Lung (tissue), 11 donors: ENCODE measurements at regions not wholly inside any gene's neighbourhood (a gene's known extent, or its start where the extent isn't known, plus 50 kb on each side); places are given as distances from the start of the nearest gene placed in this dataset.
A peak's percentile ranks its signal among the peaks of the same experiment; 100 is the strongest.

Experiments used
- ATAC-seq: fragments of 200-7000 bp; cut with Tn5 transposase; one replicate; pipeline ENCODE4 v1.9.1; 2020; ENCODE audit warnings: moderate number of reproducible peaks; ENCODE audit not compliant: insufficient read depth, low FRiP score
- DNase-seq, 3 donors: peaks; one replicate each; pipeline ENCODE4 v3.0.0-alpha.2; 2013 to 2017
- H3K27ac ChIP-seq, 2 donors: one replicate each; pipeline ENCODE4 v1.5.1; 2013; ENCODE audit warnings: mild to moderate bottlenecking in 2 of 2, moderate library complexity in 2 of 2, control low read depth in 1 of 2, inconsistent platforms in 1 of 2, low read depth in 1 of 2, low read length in 1 of 2
- H3K27me3 ChIP-seq, 3 donors: one replicate each; pipeline ENCODE4 v1.5.1; 2013; ENCODE audit warnings: low read length in 2 of 3; ENCODE audit not compliant: control insufficient read depth in 3 of 3, insufficient read depth in 3 of 3
- H3K36me3 ChIP-seq, 4 donors: one replicate each; pipeline ENCODE4 v1.5.1; 2013; ENCODE audit warnings: low read length in 4 of 4, mild to moderate bottlenecking in 1 of 4, moderate library complexity in 1 of 4; ENCODE audit not compliant: control insufficient read depth in 4 of 4, insufficient read depth in 4 of 4
- H3K4me1 ChIP-seq, 5 donors: one replicate each; pipeline ENCODE4 v1.5.1; 2013; ENCODE audit warnings: low read length in 5 of 5, mild to moderate bottlenecking in 2 of 5, moderate library complexity in 1 of 5; ENCODE audit not compliant: control insufficient read depth in 5 of 5, insufficient read depth in 5 of 5
- H3K4me3 ChIP-seq: one replicate; pipeline ENCODE4 v1.5.1; 2013; ENCODE audit warnings: mild to moderate bottlenecking, control low read depth, moderate library complexity
- H3K9ac ChIP-seq, 2 donors: one replicate each; pipeline ENCODE4 v1.5.1; 2013; ENCODE audit warnings: low read length in 2 of 2, control low read depth in 1 of 2; ENCODE audit not compliant: insufficient read depth in 1 of 2
- H3K9me3 ChIP-seq, 4 donors: one replicate each; pipeline ENCODE4 v1.5.1; 2013; ENCODE audit warnings: low read length in 3 of 4, mild to moderate bottlenecking in 1 of 4, moderate library complexity in 1 of 4; ENCODE audit not compliant: control insufficient read depth in 4 of 4, insufficient read depth in 3 of 4
- WGBS, 2 donors: extraction: QIAGEN DNeasy Blood & Tissue Kit; methylation state at CpG; one replicate each; pipeline ENCODE4 v1.1.7; 2013; 5-methylcytosine and 5-hydroxymethylcytosine counted together
- TF ChIP-seq, protein P1 (sequence below): IDR thresholded peaks from 2 replicates; pipeline ENCODE4 v1.5.1; 2012; ENCODE audit warnings: mild to moderate bottlenecking; ENCODE audit errors: control extremely low read depth, extremely low read depth
- donor health status: control.
- donor health status: control.
- donor health status: Bipolar disorder and iron deficiency.
- donor health status: healthy.
- donor health status: DM: yes; HTN: yes; CAD: no.

GRCh38 chr7:91759205-91759863 lies 121.2 kb downstream of the MTERF1 start:
- H3K4me1 ChIP-seq, result peaks cover 0 to 4% (median 0%) of the 10 kb centered on the region in 5 donors
- H3K27me3 ChIP-seq, result no peaks in the 10 kb centered on the region
- no peak overlapping the region for H3K27ac ChIP-seq
- no peak overlapping the region for H3K9ac ChIP-seq
- DNase-seq, result peak; percentile 32 to 61 (median 51)
- H3K36me3 ChIP-seq, result no peaks in the 10 kb centered on the region
- no peak for ATAC-seq
- WGBS, 2 donors, result 55 to 62% methylated on average over 4 of the region's 4 CpGs
- no peak overlapping the region for H3K4me3 ChIP-seq
- TF ChIP-seq, protein P1, sequence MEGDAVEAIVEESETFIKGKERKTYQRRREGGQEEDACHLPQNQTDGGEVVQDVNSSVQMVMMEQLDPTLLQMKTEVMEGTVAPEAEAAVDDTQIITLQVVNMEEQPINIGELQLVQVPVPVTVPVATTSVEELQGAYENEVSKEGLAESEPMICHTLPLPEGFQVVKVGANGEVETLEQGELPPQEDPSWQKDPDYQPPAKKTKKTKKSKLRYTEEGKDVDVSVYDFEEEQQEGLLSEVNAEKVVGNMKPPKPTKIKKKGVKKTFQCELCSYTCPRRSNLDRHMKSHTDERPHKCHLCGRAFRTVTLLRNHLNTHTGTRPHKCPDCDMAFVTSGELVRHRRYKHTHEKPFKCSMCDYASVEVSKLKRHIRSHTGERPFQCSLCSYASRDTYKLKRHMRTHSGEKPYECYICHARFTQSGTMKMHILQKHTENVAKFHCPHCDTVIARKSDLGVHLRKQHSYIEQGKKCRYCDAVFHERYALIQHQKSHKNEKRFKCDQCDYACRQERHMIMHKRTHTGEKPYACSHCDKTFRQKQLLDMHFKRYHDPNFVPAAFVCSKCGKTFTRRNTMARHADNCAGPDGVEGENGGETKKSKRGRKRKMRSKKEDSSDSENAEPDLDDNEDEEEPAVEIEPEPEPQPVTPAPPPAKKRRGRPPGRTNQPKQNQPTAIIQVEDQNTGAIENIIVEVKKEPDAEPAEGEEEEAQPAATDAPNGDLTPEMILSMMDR, result no peak
- H3K9me3 ChIP-seq, result peaks cover 0 to 4% (median 0%) of the 10 kb centered on the region in 4 donors

GRCh38 chr7:91767820-91768219 lies 112.7 kb downstream of the MTERF1 start:
- Histone ChIP-seq H3K4me3 (no peak overlapping the region), H3K36me3 (no peaks in the 10 kb centered on the region), H3K9me3 (peaks cover 0 to 5% (median 2%) of the 10 kb centered on the region in 4 donors), H3K4me1 (peaks cover 0 to 6% (median 0%) of the 10 kb centered on the region in 5 donors), H3K27ac (no peak overlapping the region), H3K9ac (no peak overlapping the region), H3K27me3 (no peaks in the 10 kb centered on the region)
- no peak for ATAC-seq
- WGBS, 2 donors, result 84 to 87% methylated on average over 10 of the region's 10 CpGs
- TF ChIP-seq, protein P1, result no peak
- no peak for DNase-seq

- Histone ChIP-seq H3K36me3 (no peaks in the 10 kb centered on the region), H3K4me1 (peaks cover 0 to 6% (median 0%) of the 10 kb centered on the region in 5 donors), H3K4me3 (no peak overlapping the region), H3K9ac (no peak overlapping the region), H3K27me3 (no peaks in the 10 kb centered on the region), H3K27ac (no peak overlapping the region), H3K9me3 (no peaks in the 10 kb centered on the region)
- TF ChIP-seq, protein P1, result no peak
- ATAC-seq (no peak), DNase-seq (no peak)
- 84 to 86% methylated on average over 1 of the region's 1 CpG for WGBS, 2 donors
These were observed 109.1 kb downstream of the MTERF1 start for GRCh38 chr7:91771394-91771793.
